Testis (tissue), 2 donors: ENCODE measurements at regions not wholly inside any gene's neighbourhood (a gene's known extent, or its start where the extent isn't known, plus 50 kb on each side); places are given as distances from the start of the nearest gene placed in this dataset.

Source experiments
- POLR2A ChIP-seq: fragments of 450-650 bp; IDR thresholded peaks from one replicate; pipeline ENCODE4 v1.6.1; 2017; ENCODE audit warnings: antibody characterized with exemption, mild to moderate bottlenecking, moderate library complexity
- TF ChIP-seq, protein P1 (sequence below), 3 experiments: fragments of 450-650 bp in 2 of 3; fragments of 200-600 bp in 1 of 3; sonication (generic) in 1 of 3; IDR thresholded peaks; one replicate each; pipeline ENCODE4 v1.5.1; 2016 to 2019; ENCODE audit warnings: antibody characterized with exemption in 3 of 3, mild to moderate bottlenecking in 2 of 3, moderate library complexity in 1 of 3

DNA sequence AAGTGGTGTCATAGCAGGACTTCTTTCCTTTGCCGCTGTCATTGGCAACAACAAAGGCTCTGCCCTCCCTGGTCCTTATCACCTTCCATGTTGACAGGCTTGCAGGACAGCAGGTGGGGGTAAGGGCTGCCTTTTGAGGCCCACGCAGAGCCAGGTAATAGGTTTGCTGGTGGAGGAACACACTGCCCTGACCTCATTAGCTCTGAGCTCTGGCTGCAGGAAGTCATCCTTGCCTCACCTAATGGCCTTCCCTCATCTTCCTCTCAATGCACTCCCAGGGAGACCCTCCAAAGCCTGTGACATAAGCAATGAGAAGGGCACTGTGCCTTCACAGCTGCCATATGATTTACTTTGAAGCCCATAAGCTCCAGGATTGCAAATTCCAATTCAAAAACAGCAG lies 1205.2 kb upstream of the AUTS2 start:
- no peak for TF ChIP-seq POLR2A
- TF ChIP-seq, protein P1, sequence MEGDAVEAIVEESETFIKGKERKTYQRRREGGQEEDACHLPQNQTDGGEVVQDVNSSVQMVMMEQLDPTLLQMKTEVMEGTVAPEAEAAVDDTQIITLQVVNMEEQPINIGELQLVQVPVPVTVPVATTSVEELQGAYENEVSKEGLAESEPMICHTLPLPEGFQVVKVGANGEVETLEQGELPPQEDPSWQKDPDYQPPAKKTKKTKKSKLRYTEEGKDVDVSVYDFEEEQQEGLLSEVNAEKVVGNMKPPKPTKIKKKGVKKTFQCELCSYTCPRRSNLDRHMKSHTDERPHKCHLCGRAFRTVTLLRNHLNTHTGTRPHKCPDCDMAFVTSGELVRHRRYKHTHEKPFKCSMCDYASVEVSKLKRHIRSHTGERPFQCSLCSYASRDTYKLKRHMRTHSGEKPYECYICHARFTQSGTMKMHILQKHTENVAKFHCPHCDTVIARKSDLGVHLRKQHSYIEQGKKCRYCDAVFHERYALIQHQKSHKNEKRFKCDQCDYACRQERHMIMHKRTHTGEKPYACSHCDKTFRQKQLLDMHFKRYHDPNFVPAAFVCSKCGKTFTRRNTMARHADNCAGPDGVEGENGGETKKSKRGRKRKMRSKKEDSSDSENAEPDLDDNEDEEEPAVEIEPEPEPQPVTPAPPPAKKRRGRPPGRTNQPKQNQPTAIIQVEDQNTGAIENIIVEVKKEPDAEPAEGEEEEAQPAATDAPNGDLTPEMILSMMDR (IDR thresholded peaks at IDR 0.05) = no peak
